Trophoblast cell (in vitro differentiated cells and primary cell): ENCODE measurements at regions not wholly inside any gene's neighbourhood (a gene's known extent, or its start where the extent isn't known, plus 50 kb on each side); places are given as distances from the start of the nearest gene placed in this dataset.

Source experiments
- DNase-seq, 2 donors: peaks; one replicate each; pipeline ENCODE4 v3.0.0-alpha.2; 2016
- H2AFZ ChIP-seq: 2 replicates; pipeline ENCODE4 v1.6.1; 2013; ENCODE audit warnings: low read length, moderate library complexity, mild to moderate bottlenecking; ENCODE audit not compliant: insufficient read depth, poor library complexity
- H2AK5ac ChIP-seq: 2 replicates; pipeline ENCODE4 v1.6.1; 2013; ENCODE audit warnings: mild to moderate bottlenecking, low read length
- H2BK120ac ChIP-seq: 2 replicates; pipeline ENCODE4 v1.6.1; 2013; ENCODE audit warnings: low read length, mild to moderate bottlenecking, moderate library complexity; ENCODE audit not compliant: insufficient read depth, poor library complexity
- H2BK12ac ChIP-seq: 2 replicates; pipeline ENCODE4 v1.6.1; 2013; ENCODE audit warnings: mild to moderate bottlenecking, low read length, moderate library complexity
- H2BK5ac ChIP-seq: 2 replicates; pipeline ENCODE4 v1.6.1; 2013; ENCODE audit warnings: low read length, low read depth, moderate library complexity, mild to moderate bottlenecking; ENCODE audit not compliant: poor library complexity
- H3K14ac ChIP-seq: 2 replicates; pipeline ENCODE4 v1.6.1; 2013; ENCODE audit warnings: mild to moderate bottlenecking, low read length
- H3K18ac ChIP-seq: 2 replicates; pipeline ENCODE4 v1.6.1; 2013; ENCODE audit warnings: mild to moderate bottlenecking, low read length
- H3K23ac ChIP-seq: 2 replicates; pipeline ENCODE4 v1.6.1; 2013; ENCODE audit warnings: low read length
- H3K27ac ChIP-seq: 2 replicates; pipeline ENCODE4 v1.5.1; 2013; ENCODE audit warnings: low read depth, mild to moderate bottlenecking, inconsistent platforms, low read length, moderate library complexity
- H3K27me3 ChIP-seq: 2 replicates; pipeline ENCODE4 v1.6.1; 2013; ENCODE audit warnings: inconsistent platforms, mild to moderate bottlenecking, low read length, moderate library complexity; ENCODE audit not compliant: insufficient read depth
- H3K36me3 ChIP-seq, 2 experiments: 1 replicate in 1 of 2; 2 replicates in 1 of 2; pipeline ENCODE4 v1.6.1; 2013; ENCODE audit warnings: low read length in 2 of 2, mild to moderate bottlenecking in 2 of 2, moderate library complexity in 1 of 2; ENCODE audit not compliant: insufficient read depth in 2 of 2, control insufficient read depth in 1 of 2
- H3K4ac ChIP-seq: 2 replicates; pipeline ENCODE4 v1.6.1; 2013; ENCODE audit warnings: low read depth, mild to moderate bottlenecking, low read length, moderate library complexity
- H3K4me1 ChIP-seq, 2 experiments: 1 replicate in 1 of 2; 2 replicates in 1 of 2; pipeline ENCODE4 v1.6.1; 2013; ENCODE audit warnings: low read length in 2 of 2, mild to moderate bottlenecking in 2 of 2, moderate library complexity in 1 of 2; ENCODE audit not compliant: insufficient read depth in 2 of 2, control insufficient read depth in 1 of 2
- H3K4me2 ChIP-seq: 2 replicates; pipeline ENCODE4 v1.6.1; 2013; ENCODE audit warnings: inconsistent platforms, mild to moderate bottlenecking, low read length, moderate library complexity
- H3K4me3 ChIP-seq: 2 replicates; pipeline ENCODE4 v1.5.1; 2013; ENCODE audit warnings: mild to moderate bottlenecking, low read depth, low read length, inconsistent platforms
- H3K79me1 ChIP-seq: one replicate; pipeline ENCODE4 v1.6.1; 2013; ENCODE audit warnings: low read length
- H3K79me2 ChIP-seq: 2 replicates; pipeline ENCODE4 v1.6.1; 2013; ENCODE audit warnings: low read length, mild to moderate bottlenecking; ENCODE audit not compliant: control insufficient read depth, insufficient read depth, poor library complexity
- H3K9ac ChIP-seq: 2 replicates; pipeline ENCODE4 v1.6.1; 2013; ENCODE audit warnings: mild to moderate bottlenecking, low read length
- H3K9me3 ChIP-seq: 2 replicates; pipeline ENCODE4 v1.6.1; 2013; ENCODE audit warnings: low read depth, mild to moderate bottlenecking, control low read depth, inconsistent platforms, low read length; ENCODE audit not compliant: insufficient read depth
- H4K12ac ChIP-seq: 2 replicates; pipeline ENCODE4 v1.6.1; 2013; ENCODE audit warnings: low read depth, mild to moderate bottlenecking, low read length, moderate library complexity
- H4K8ac ChIP-seq: 2 replicates; pipeline ENCODE4 v1.6.1; 2013; ENCODE audit warnings: low read depth, mild to moderate bottlenecking, low read length, moderate library complexity
- H4K91ac ChIP-seq: one replicate; pipeline ENCODE4 v1.6.1; 2013; ENCODE audit warnings: low read depth, mild to moderate bottlenecking, low read length, moderate library complexity
- WGBS: extraction: QIAGEN DNeasy Blood & Tissue Kit; methylation state at CpG from one replicate; pipeline ENCODE4 v1.1.7; 2013; ENCODE audit warnings: missing lambda C conversion rate; ENCODE audit not compliant: insufficient read length, insufficient coverage; ENCODE audit errors: extremely low coverage; 5-methylcytosine and 5-hydroxymethylcytosine counted together

DNA sequence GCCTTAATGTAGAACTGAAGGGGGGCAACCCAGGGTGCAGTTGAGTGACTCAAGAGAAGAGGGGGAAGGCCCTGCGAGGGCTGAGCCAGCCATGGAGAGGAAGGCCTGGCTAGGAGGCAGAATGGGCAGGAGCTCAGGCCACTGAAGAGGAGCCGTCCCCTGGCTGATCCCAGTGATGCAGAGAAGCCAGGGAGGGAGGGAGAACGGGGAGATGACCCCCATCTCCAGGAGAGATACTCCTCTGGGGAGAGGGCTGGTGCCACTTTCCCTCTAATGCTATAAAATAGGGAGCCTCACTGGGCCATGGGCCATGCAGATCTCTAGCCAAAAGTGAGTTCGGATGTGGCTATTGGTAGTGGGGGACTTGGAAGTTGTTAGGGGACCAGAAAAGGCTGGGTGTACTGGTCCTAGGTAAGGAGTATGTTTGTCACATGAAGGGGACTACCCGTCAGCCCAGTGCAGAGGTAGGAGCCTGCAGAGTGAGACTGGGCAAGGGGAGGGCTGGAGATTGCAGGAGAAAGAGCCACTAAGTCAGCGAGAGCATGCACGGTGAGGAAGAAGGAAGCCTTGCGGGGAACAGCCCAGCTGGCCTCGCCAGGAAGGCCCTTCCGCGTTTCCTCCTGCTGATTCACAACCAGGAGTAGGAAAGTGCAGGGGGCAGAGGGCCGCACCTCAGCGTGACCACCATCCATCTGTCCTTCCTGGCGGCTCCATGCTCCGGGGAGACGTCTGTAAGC is 347.6 kb downstream of the TCERG1L start:
- H3K14ac ChIP-seq = no peak overlapping the region
- no peaks in the 10 kb centered on the region for H3K27me3 ChIP-seq
- H2BK12ac ChIP-seq = no peak overlapping the region
- H3K79me1 ChIP-seq = no peaks in the 10 kb centered on the region
- no peak overlapping the region for H3K27ac ChIP-seq
- DNase-seq = no peak
- no peak overlapping the region for H3K4ac ChIP-seq
- H3K79me2 ChIP-seq = no peaks in the 10 kb centered on the region
- H3K36me3 ChIP-seq = no peaks in the 10 kb centered on the region
- H4K12ac ChIP-seq = no peak overlapping the region
- no peak overlapping the region for H4K91ac ChIP-seq
- no peak overlapping the region for H3K9ac ChIP-seq
- H3K23ac ChIP-seq = no peak overlapping the region
- H2BK120ac ChIP-seq = no peak overlapping the region
- H2AFZ ChIP-seq = no peak overlapping the region
- no peak overlapping the region for H3K4me2 ChIP-seq
- no peaks in the 10 kb centered on the region for H3K4me1 ChIP-seq
- WGBS = no CpG with 5 or more reads among the region's 16 CpGs
- H4K8ac ChIP-seq = no peak overlapping the region
- H3K9me3 ChIP-seq = no peaks in the 10 kb centered on the region
- H2BK5ac ChIP-seq = no peak overlapping the region
- H3K4me3 ChIP-seq = no peak overlapping the region
- no peak overlapping the region for H3K18ac ChIP-seq
- no peak overlapping the region for H2AK5ac ChIP-seq

DNA sequence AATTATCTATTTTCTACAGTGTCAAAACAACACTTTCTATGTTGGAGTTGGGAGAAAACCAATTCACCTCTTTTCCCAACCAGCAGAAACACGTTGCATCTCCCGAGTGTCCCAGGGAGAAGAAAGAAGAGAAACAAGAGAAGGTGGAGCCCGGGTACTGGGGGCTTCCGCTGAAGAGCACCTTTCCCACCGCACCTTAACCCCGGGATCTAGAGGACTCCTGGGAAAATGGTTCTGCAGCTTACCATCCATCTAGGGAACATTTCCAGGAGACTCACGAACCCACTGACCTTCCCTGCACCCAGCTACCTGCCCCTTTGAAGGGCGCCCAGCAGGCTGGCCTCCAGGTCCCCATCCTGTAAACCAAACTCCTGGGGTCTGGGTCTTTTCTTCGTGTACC is 346.8 kb downstream of the TCERG1L start:
- Histone ChIP-seq H3K18ac (no peak overlapping the region), H3K4me1 (no peaks in the 10 kb centered on the region), H3K4me2 (no peak overlapping the region), H3K9me3 (no peaks in the 10 kb centered on the region), H3K27ac (no peak overlapping the region), H3K4ac (no peak overlapping the region), H3K4me3 (no peak overlapping the region), H4K12ac (no peak overlapping the region), H3K36me3 (no peaks in the 10 kb centered on the region), H3K23ac (no peak overlapping the region), H2BK120ac (no peak overlapping the region), H3K79me2 (no peaks in the 10 kb centered on the region), H4K91ac (no peak overlapping the region), H3K27me3 (no peaks in the 10 kb centered on the region), H2AFZ (no peak overlapping the region), H3K79me1 (no peaks in the 10 kb centered on the region), H3K14ac (no peak overlapping the region), H2BK12ac (no peak overlapping the region), H2AK5ac (no peak overlapping the region), H2BK5ac (no peak overlapping the region), H3K9ac (no peak overlapping the region), H4K8ac (no peak overlapping the region)
- DNase-seq = no peak
- WGBS = no CpG with 5 or more reads among the region's 9 CpGs

DNA sequence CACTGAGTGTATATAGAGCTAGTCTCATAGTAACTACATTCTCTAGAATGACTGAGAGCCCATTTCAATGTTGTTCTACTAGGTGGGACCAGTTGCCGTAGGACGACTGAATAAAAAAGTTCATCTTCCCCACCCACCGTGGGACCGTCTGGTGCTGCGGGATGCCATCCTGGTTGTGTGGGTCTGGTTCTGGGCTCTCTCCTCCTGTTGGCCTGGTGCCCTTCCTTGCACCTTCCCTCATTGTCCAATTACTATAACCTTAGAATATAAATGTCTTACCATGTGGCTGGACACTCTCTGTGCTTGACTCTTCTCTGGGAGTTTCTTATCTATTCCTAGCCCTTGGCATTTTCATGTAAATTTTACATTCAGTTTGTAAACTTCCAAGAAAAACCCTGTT is 344.4 kb downstream of the TCERG1L start:
- H3K36me3 ChIP-seq = no peaks in the 10 kb centered on the region
- H4K8ac ChIP-seq = no peak overlapping the region
- WGBS = no CpG with 5 or more reads among the region's 5 CpGs
- H2BK12ac ChIP-seq = no peak overlapping the region
- no peak overlapping the region for H2AK5ac ChIP-seq
- no peak overlapping the region for H3K23ac ChIP-seq
- H3K18ac ChIP-seq = no peak overlapping the region
- H3K14ac ChIP-seq = no peak overlapping the region
- no peak overlapping the region for H3K4me2 ChIP-seq
- H4K12ac ChIP-seq = no peak overlapping the region
- no peak for DNase-seq
- H2AFZ ChIP-seq = no peak overlapping the region
- H3K4ac ChIP-seq = no peak overlapping the region
- no peaks in the 10 kb centered on the region for H3K79me2 ChIP-seq
- H3K27me3 ChIP-seq = no peaks in the 10 kb centered on the region
- H2BK5ac ChIP-seq = no peak overlapping the region
- no peaks in the 10 kb centered on the region for H3K79me1 ChIP-seq
- H2BK120ac ChIP-seq = no peak overlapping the region
- peaks cover 2% of the 10 kb centered on the region for H3K9me3 ChIP-seq
- no peak overlapping the region for H4K91ac ChIP-seq
- no peak overlapping the region for H3K4me3 ChIP-seq
- H3K9ac ChIP-seq = no peak overlapping the region
- H3K4me1 ChIP-seq = no peaks in the 10 kb centered on the region
- H3K27ac ChIP-seq = no peak overlapping the region

DNA sequence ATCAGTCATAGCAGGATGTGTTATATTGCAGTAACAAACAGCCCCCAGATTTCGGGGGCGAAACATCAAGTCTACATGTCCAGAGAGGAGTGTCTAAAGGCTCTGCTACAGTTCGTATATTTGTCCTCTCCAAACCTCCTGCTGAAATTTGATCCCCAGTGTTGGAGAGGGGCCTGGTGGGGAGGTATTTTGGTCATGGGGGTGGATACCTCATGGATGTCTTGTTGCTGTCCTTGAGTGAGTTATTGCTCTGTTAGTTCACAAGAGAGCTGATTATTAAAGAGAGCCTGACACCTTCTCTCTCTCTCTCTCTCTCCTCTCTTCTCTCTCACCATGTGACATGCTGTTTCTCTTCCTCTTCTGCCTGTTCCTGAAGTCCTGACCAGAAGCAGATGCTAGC is 343.7 kb downstream of the TCERG1L start:
- H3K4me1 ChIP-seq = no peaks in the 10 kb centered on the region
- H3K79me1 ChIP-seq = no peaks in the 10 kb centered on the region
- H2BK12ac ChIP-seq = no peak overlapping the region
- H4K8ac ChIP-seq = no peak overlapping the region
- no peak overlapping the region for H3K14ac ChIP-seq
- H2BK5ac ChIP-seq = no peak overlapping the region
- H3K27me3 ChIP-seq = no peaks in the 10 kb centered on the region
- H3K4me3 ChIP-seq = no peak overlapping the region
- H2AK5ac ChIP-seq = no peak overlapping the region
- no peak overlapping the region for H4K12ac ChIP-seq
- H2AFZ ChIP-seq = no peak overlapping the region
- no peak overlapping the region for H3K4ac ChIP-seq
- H3K9ac ChIP-seq = no peak overlapping the region
- no CpG with 5 or more reads among the region's 3 CpGs for WGBS
- H3K18ac ChIP-seq = no peak overlapping the region
- H3K27ac ChIP-seq = no peak overlapping the region
- no peak overlapping the region for H2BK120ac ChIP-seq
- no peak overlapping the region for H4K91ac ChIP-seq
- no peaks in the 10 kb centered on the region for H3K36me3 ChIP-seq
- DNase-seq = no peak
- no peaks in the 10 kb centered on the region for H3K79me2 ChIP-seq
- H3K4me2 ChIP-seq = no peak overlapping the region
- no peak overlapping the region for H3K23ac ChIP-seq
- H3K9me3 ChIP-seq = peaks cover 2% of the 10 kb centered on the region
